Neutrophil (primary cell): ENCODE measurements at regions not wholly inside any gene's neighbourhood (a gene's known extent, or its start where the extent isn't known, plus 50 kb on each side); places are given as distances from the start of the nearest gene placed in this dataset.

Experiments
- H3K27ac ChIP-seq: fragments of 200-600 bp; sonication (generic); 2 replicates; pipeline ENCODE4 v1.5.1; 2016; ENCODE audit warnings: mild to moderate bottlenecking, moderate library complexity
- H3K27me3 ChIP-seq: fragments of 200-600 bp; sonication (generic); 2 replicates; pipeline ENCODE4 v1.6.0; 2016; ENCODE audit warnings: mild to moderate bottlenecking
- H3K36me3 ChIP-seq: fragments of 200-600 bp; sonication (generic); 2 replicates; pipeline ENCODE4 v1.5.1; 2017
- H3K4me1 ChIP-seq, 2 experiments: fragments of 200-600 bp in 1 of 2; sonication (generic) in 1 of 2; 1 replicate in 1 of 2; 2 replicates in 1 of 2; pipeline versions ENCODE4 v1.5.1 to v1.6.1; 2013 to 2016; ENCODE audit warnings: low read depth in 1 of 2, low read length in 1 of 2, mild to moderate bottlenecking in 1 of 2, moderate library complexity in 1 of 2; ENCODE audit not compliant: control insufficient read depth in 1 of 2, insufficient read depth in 1 of 2
- H3K4me3 ChIP-seq, 2 experiments: fragments of 200-600 bp in 1 of 2; sonication (generic) in 1 of 2; 1 replicate in 1 of 2; 2 replicates in 1 of 2; pipeline ENCODE4 v1.5.1; 2013 to 2016; ENCODE audit warnings: low read depth in 1 of 2, low read length in 1 of 2, mild to moderate bottlenecking in 1 of 2, moderate library complexity in 1 of 2
- H3K9me3 ChIP-seq: fragments of 200-600 bp; sonication (generic); 2 replicates; pipeline ENCODE4 v1.5.1; 2016
- TF ChIP-seq, protein P1 (sequence below): fragments of 200-600 bp; sonication (generic); IDR thresholded peaks from 2 replicates; pipeline ENCODE4 v1.5.1; 2016; ENCODE audit warnings: antibody characterized with exemption

GRCh38 chr12:91897025-91897515 lies 248.6 kb downstream of the BTG1 start:
- TF ChIP-seq, protein P1, sequence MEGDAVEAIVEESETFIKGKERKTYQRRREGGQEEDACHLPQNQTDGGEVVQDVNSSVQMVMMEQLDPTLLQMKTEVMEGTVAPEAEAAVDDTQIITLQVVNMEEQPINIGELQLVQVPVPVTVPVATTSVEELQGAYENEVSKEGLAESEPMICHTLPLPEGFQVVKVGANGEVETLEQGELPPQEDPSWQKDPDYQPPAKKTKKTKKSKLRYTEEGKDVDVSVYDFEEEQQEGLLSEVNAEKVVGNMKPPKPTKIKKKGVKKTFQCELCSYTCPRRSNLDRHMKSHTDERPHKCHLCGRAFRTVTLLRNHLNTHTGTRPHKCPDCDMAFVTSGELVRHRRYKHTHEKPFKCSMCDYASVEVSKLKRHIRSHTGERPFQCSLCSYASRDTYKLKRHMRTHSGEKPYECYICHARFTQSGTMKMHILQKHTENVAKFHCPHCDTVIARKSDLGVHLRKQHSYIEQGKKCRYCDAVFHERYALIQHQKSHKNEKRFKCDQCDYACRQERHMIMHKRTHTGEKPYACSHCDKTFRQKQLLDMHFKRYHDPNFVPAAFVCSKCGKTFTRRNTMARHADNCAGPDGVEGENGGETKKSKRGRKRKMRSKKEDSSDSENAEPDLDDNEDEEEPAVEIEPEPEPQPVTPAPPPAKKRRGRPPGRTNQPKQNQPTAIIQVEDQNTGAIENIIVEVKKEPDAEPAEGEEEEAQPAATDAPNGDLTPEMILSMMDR = no peak
- Histone ChIP-seq H3K4me1 (no peaks in the 10 kb centered on the region), H3K4me3 (no peak overlapping the region), H3K27ac (no peak overlapping the region), H3K9me3 (no peaks in the 10 kb centered on the region), H3K36me3 (no peaks in the 10 kb centered on the region), H3K27me3 (no peaks in the 10 kb centered on the region)

DNA sequence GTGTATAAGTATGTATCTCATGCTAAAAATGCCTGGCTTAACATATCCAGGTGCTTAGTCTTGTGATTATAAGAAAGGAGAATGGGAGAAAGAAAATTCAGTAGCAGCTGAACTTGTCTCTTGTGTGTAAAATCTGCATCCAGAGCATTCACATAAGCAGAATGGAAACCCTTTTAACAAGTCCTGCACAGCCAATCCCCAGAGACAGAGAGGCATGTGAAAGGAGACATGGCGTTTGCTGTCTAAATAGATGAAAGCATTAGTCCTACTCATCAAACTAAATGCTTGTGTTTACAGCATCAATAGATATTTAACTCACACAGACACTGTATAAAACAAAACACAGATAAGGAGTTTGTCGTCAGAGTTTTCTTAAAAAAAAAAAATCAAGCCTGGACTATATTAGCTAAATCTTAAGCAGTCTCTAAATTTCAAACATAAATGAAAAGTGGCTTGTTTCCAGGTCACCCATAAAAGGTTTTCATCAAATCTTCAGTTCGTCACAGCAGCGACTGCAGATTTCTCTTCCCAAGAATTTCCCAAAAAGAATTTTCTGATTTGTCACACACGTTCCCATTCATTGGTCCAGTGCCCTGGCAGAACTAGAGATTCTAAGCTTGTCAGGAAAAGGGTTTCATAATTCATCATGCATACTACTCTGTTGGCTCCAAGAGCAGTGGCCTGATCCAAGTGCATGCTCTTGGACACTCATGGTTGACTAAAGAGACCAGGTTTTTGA lies 249.2 kb downstream of the BTG1 start:
- H3K27ac ChIP-seq = no peak overlapping the region
- H3K4me3 ChIP-seq = no peak overlapping the region
- TF ChIP-seq, protein P1 = no peak
- no peaks in the 10 kb centered on the region for H3K27me3 ChIP-seq
- H3K36me3 ChIP-seq = no peaks in the 10 kb centered on the region
- H3K9me3 ChIP-seq = no peaks in the 10 kb centered on the region
- no peaks in the 10 kb centered on the region for H3K4me1 ChIP-seq

GRCh38 chr12:91894911-91895310 lies 250.7 kb downstream of the BTG1 start:
- TF ChIP-seq, protein P1 = no peak
- Histone ChIP-seq H3K27me3 (no peaks in the 10 kb centered on the region), H3K36me3 (no peaks in the 10 kb centered on the region), H3K4me3 (no peak overlapping the region), H3K9me3 (no peaks in the 10 kb centered on the region), H3K4me1 (no peaks in the 10 kb centered on the region), H3K27ac (no peak overlapping the region)

DNA sequence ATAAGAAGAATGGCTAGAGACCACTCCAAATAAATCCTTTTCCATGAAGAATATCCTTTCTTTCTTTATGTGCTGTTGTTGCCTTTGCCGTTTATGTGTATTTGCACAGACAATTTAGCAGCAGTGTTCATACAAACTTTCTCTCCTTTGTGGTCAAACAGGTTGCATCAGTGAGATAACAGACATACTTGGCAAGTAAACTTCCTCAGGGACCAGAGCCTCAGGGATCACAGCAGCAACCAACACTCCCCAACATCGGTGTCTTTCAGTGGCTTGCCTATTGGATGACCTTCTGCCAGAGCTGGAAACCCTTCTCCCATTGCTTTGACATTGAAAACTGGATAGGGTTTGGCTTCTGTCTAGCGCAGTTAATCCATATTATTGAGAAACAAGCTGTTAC lies 252.2 kb downstream of the BTG1 start:
- H3K36me3 ChIP-seq = no peaks in the 10 kb centered on the region
- no peak overlapping the region for H3K27ac ChIP-seq
- no peaks in the 10 kb centered on the region for H3K4me1 ChIP-seq
- H3K9me3 ChIP-seq = no peaks in the 10 kb centered on the region
- TF ChIP-seq, protein P1 = no peak
- no peaks in the 10 kb centered on the region for H3K27me3 ChIP-seq
- H3K4me3 ChIP-seq = no peak overlapping the region

- no peaks in the 10 kb centered on the region for H3K9me3 ChIP-seq
- TF ChIP-seq, protein P1 = no peak
- peaks cover 8 to 10% of the 10 kb centered on the region in 2 experiments for H3K4me1 ChIP-seq
- no peak overlapping the region for H3K27ac ChIP-seq
- H3K4me3 ChIP-seq = no peak overlapping the region
- H3K36me3 ChIP-seq = no peaks in the 10 kb centered on the region
- H3K27me3 ChIP-seq = no peaks in the 10 kb centered on the region
Observed at GRCh38 chr12:91892081-91892855, 253.4 kb downstream of the BTG1 start.
